ENCODE measurements at regions not wholly inside any gene's neighbourhood (a gene's known extent, or its start where the extent isn't known, plus 50 kb on each side); places are given as distances from the start of the nearest gene placed in this dataset.

DNA sequence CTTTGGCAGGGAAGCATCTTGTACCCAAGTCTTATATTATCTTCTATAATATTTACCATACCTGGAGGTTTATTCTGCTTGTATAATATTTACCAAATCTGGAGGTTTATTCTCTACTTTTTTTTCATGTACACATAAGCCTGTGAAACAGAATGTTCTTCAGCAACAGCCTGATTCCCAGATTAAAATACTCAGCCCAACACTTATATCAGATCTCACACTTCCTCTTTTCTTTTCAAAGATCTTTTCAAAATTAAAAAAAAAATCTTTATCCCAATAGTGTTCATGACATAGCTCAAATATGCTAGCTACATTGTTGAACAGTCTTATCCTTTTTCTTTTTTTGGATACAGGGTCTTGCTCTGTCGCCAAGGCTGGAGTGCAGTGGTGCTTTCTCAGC, 300.7 kb downstream of the LMO7 start:
- Histone ChIP-seq H2AK5ac (ENCODE audit: insufficient read length, low read length) (no peak overlapping the region), H3K27me3 (ENCODE audit: insufficient read depth, low read length) (no peaks in the 10 kb centered on the region), H3K9me3 (ENCODE audit: control insufficient read depth, low read depth, low read length) (no peaks in the 10 kb centered on the region), H2AFZ (ENCODE audit: low read length) (no peak overlapping the region), H2BK20ac (ENCODE audit: low read depth, low read length, poor library complexity, severe bottlenecking) (no peak overlapping the region), H2BK12ac (ENCODE audit: insufficient read length, low read depth, low read length) (no peak overlapping the region), H4K91ac (ENCODE audit: insufficient read length, low read depth, low read length) (no peak overlapping the region), H3K56ac (ENCODE audit: insufficient read length, low read depth, low read length) (no peak overlapping the region), H3T11ph (ENCODE audit: low read length) (no peak overlapping the region), H3K4me1 (ENCODE audit: insufficient read depth, low read length) (no peaks in the 10 kb centered on the region), H3K14ac (ENCODE audit: insufficient read depth, low read length) (no peak overlapping the region), H2BK120ac (ENCODE audit: low read depth, low read length, poor library complexity, severe bottlenecking) (no peak overlapping the region), H3K79me1 (ENCODE audit: insufficient read depth, low read depth, low read length, poor library complexity, severe bottlenecking) (no peaks in the 10 kb centered on the region), H4K20me1 (ENCODE audit: control insufficient read depth, insufficient read depth, insufficient read length) (no peaks in the 10 kb centered on the region), H3K4ac (ENCODE audit: low read depth, low read length) (no peak overlapping the region), H4K5ac (ENCODE audit: insufficient read length, low read depth, low read length) (no peak overlapping the region), H2BK15ac (ENCODE audit: low read depth, low read length) (no peak overlapping the region), H3K27ac (ENCODE audit: insufficient read length, low read depth, low read length) (no peak overlapping the region), H2BK5ac (ENCODE audit: insufficient read length, low read length) (no peak overlapping the region), H4K8ac (replicated peaks; ENCODE audit: insufficient read length, low read depth, low read length) (no peak overlapping the region), H3K79me2 (ENCODE audit: insufficient read depth, low read length) (no peaks in the 10 kb centered on the region), H3K4me2 (ENCODE audit: insufficient read depth, insufficient read length, low read length) (no peak overlapping the region), H3K23ac (ENCODE audit: insufficient read length, low read depth, low read length) (no peak overlapping the region), H3K9ac (ENCODE audit: extremely low read depth, insufficient read length, low read length) (no peak overlapping the region), H3K23me2 (ENCODE audit: insufficient read length, low read depth, low read length, poor library complexity, severe bottlenecking) (no peaks in the 10 kb centered on the region), H3K18ac (ENCODE audit: insufficient read length, low read depth, low read length) (no peak overlapping the region)
- no peaks in the 10 kb centered on the region for H3K27me3 Mint-ChIP-seq (ENCODE audit: low read depth)
- H3K4me1 Mint-ChIP-seq = peaks cover 3% of the 10 kb centered on the region in 2 experiments; a peak in 1 of 4 replicates
- no peak overlapping the region for H3K4me3 Mint-ChIP-seq
- no peak for DNase-seq
- no CpG with 5 or more reads among the region's 1 CpG for WGBS (ENCODE audit: extremely low coverage, insufficient read length, low lambda C conversion rate)
- H3K9me3 Mint-ChIP-seq = peaks cover 0 to 4% of the 10 kb centered on the region in 2 experiments; a peak in 1 of 5 replicates
- TF ChIP-seq, protein P1, sequence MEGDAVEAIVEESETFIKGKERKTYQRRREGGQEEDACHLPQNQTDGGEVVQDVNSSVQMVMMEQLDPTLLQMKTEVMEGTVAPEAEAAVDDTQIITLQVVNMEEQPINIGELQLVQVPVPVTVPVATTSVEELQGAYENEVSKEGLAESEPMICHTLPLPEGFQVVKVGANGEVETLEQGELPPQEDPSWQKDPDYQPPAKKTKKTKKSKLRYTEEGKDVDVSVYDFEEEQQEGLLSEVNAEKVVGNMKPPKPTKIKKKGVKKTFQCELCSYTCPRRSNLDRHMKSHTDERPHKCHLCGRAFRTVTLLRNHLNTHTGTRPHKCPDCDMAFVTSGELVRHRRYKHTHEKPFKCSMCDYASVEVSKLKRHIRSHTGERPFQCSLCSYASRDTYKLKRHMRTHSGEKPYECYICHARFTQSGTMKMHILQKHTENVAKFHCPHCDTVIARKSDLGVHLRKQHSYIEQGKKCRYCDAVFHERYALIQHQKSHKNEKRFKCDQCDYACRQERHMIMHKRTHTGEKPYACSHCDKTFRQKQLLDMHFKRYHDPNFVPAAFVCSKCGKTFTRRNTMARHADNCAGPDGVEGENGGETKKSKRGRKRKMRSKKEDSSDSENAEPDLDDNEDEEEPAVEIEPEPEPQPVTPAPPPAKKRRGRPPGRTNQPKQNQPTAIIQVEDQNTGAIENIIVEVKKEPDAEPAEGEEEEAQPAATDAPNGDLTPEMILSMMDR (conservative IDR thresholded peaks at IDR 0.05) = no peak
- no peaks in the 10 kb centered on the region for H3K36me3 Mint-ChIP-seq (ENCODE audit: insufficient read depth in 1 of 3, low read depth in 3 of 3)
- H3K27ac Mint-ChIP-seq = no peak overlapping the region; a peak in 1 of 7 replicates
